BE2C (cell line): ENCODE measurements at regions not wholly inside any gene's neighbourhood (a gene's known extent, or its start where the extent isn't known, plus 50 kb on each side); places are given as distances from the start of the nearest gene placed in this dataset.

Source experiments
- DNase-seq: peaks from one replicate; pipeline ENCODE4 v3.0.0-alpha.2; 2020
- H3K27me3 ChIP-seq: fragments of 250-450 bp; sonication (Bioruptor Pico); 2 replicates; pipeline ENCODE4 v1.5.1; 2020; ENCODE audit warnings: mild to moderate bottlenecking
- H3K36me3 ChIP-seq: fragments of 250-450 bp; sonication (Bioruptor Pico); 2 replicates; pipeline ENCODE4 v1.5.1; 2020; ENCODE audit warnings: mild to moderate bottlenecking
- H3K4me1 ChIP-seq: fragments of 250-450 bp; sonication (Bioruptor Pico); 2 replicates; pipeline ENCODE4 v1.5.1; 2020
- H3K4me3 ChIP-seq: 2 replicates; pipeline ENCODE4 v1.5.1; 2011; ENCODE audit warnings: low read depth, low read length
- H3K9me3 ChIP-seq: fragments of 250-450 bp; sonication (Bioruptor Pico); 2 replicates; pipeline ENCODE4 v1.5.1; 2020
- CTCF ChIP-seq: IDR thresholded peaks from 2 replicates; pipeline ENCODE4 v1.5.1; 2012; ENCODE audit warnings: mild to moderate bottlenecking, low read depth, low read length

- Histone ChIP-seq H3K9me3 (no peaks in the 10 kb centered on the region), H3K4me3 (no peak overlapping the region), H3K27me3 (no peaks in the 10 kb centered on the region), H3K36me3 (no peaks in the 10 kb centered on the region), H3K4me1 (no peaks in the 10 kb centered on the region)
- no peak for DNase-seq
- TF ChIP-seq CTCF, result no peak
These were observed 67.3 kb upstream of the RXRA start for GRCh38 chr9:134258828-134259546.

GRCh38 chr9:134259708-134260107 is 66.5 kb upstream of the RXRA start:
- H3K4me3 ChIP-seq, result no peak overlapping the region
- no peak for DNase-seq
- TF ChIP-seq CTCF, result no peak
- H3K36me3 ChIP-seq, result no peaks in the 10 kb centered on the region
- H3K27me3 ChIP-seq, result no peaks in the 10 kb centered on the region
- H3K9me3 ChIP-seq, result no peaks in the 10 kb centered on the region
- no peaks in the 10 kb centered on the region for H3K4me1 ChIP-seq

GRCh38 chr9:134260801-134261200 is 65.5 kb upstream of the RXRA start:
- Histone ChIP-seq H3K36me3 (no peaks in the 10 kb centered on the region), H3K9me3 (no peaks in the 10 kb centered on the region), H3K27me3 (no peaks in the 10 kb centered on the region), H3K4me1 (no peaks in the 10 kb centered on the region), H3K4me3 (no peak overlapping the region)
- TF ChIP-seq CTCF, result no peak
- DNase-seq, result no peak

- no peak for TF ChIP-seq CTCF
- Histone ChIP-seq H3K9me3 (no peaks in the 10 kb centered on the region), H3K4me1 (no peaks in the 10 kb centered on the region), H3K27me3 (no peaks in the 10 kb centered on the region), H3K36me3 (no peaks in the 10 kb centered on the region), H3K4me3 (no peak overlapping the region)
- DNase-seq, result no peak
These were observed 64.2 kb upstream of the RXRA start for GRCh38 chr9:134262035-134262434.

- no peak for DNase-seq
- no peak for TF ChIP-seq CTCF
- Histone ChIP-seq H3K27me3 (no peaks in the 10 kb centered on the region), H3K4me3 (no peak overlapping the region), H3K36me3 (no peaks in the 10 kb centered on the region), H3K4me1 (peaks cover 5% of the 10 kb centered on the region; the same call in 1 of the 2 replicates), H3K9me3 (no peaks in the 10 kb centered on the region)
These were observed 62.7 kb upstream of the RXRA start for GRCh38 chr9:134263596-134263995.

- H3K9me3 ChIP-seq, result no peaks in the 10 kb centered on the region
- H3K36me3 ChIP-seq, result no peaks in the 10 kb centered on the region
- no peak for DNase-seq
- H3K4me1 ChIP-seq, result peaks cover 5% of the 10 kb centered on the region; the same call in 1 of the 2 replicates
- no peak for TF ChIP-seq CTCF
- no peak overlapping the region for H3K4me3 ChIP-seq
- no peaks in the 10 kb centered on the region for H3K27me3 ChIP-seq
These were observed 62.1 kb upstream of the RXRA start for GRCh38 chr9:134264169-134264568.
